ENCODE measurements at regions not wholly inside any gene's neighbourhood (a gene's known extent, or its start where the extent isn't known, plus 50 kb on each side); places are given as distances from the start of the nearest gene placed in this dataset.

DNA sequence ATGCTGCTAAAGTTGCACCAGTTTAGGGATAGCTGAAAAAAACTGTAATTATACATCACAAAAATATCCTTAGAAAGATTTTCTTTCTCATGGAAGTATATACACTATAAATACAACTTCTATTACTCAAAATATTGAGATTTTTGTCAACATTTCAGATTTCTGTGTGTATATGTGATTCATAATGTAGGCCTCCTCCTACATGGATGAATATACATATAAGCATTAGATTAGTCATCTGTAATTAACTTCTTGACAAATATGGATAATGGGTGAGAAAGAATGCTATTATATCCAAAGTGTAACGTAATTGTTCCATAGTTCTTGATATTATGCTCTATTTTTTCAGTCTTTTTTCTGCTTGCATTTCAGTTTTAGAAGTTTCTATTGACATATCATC is 124.9 kb downstream of the CBLL2 start:
- intact Hi-C loops (cut with micrococcal nuclease; ENCODE audit: unreplicated experiment) (no loop called here), in situ Hi-C loops (cut with MboI) (no loop called here)
- ChIA-PET SMC1A (ENCODE audit: uncharacterized antibody, unreplicated experiment) (no interaction called here), POLR2A (no interaction called here), CTCF (no interaction called here), RAD21 (ENCODE audit: unreplicated experiment) (no interaction called here)
- H3K27ac ChIP-seq (ENCODE audit: control insufficient read depth, insufficient read depth) = no peak overlapping the region
- no peak overlapping the region for H3K4me3 ChIP-seq
- H3K79me2 ChIP-seq (ENCODE audit: control insufficient read depth, insufficient read depth, low read length) = no peaks in the 10 kb centered on the region
- H3K9ac ChIP-seq (ENCODE audit: control insufficient read depth, insufficient read depth, low read length) = no peak overlapping the region
- WGBS (ENCODE audit: insufficient coverage, insufficient replicate concordance, low lambda C conversion rate, missing lambda C conversion rate) = 0% methylated on average over 1 of the region's 1 CpG
- H3K9me3 ChIP-seq (replicated peaks; ENCODE audit: control insufficient read depth, insufficient read depth, low read length) = no peaks in the 10 kb centered on the region
- no peaks in the 10 kb centered on the region for H3K36me3 ChIP-seq (ENCODE audit: control insufficient read depth in 2 of 2, insufficient read depth in 2 of 2, low read length in 1 of 2)
- FAIRE-seq = no peak
- BruUV-seq (replicated peaks) = no TSS peak
- TF ChIP-seq FOXM1 (IDR thresholded peaks at IDR 0.05; ENCODE audit: low read depth, low read length) (no peak), SMC3 (IDR thresholded peaks at IDR 0.05; ENCODE audit: borderline replicate concordance, low read length) (no peak), SP1 (IDR thresholded peaks at IDR 0.05; ENCODE audit: low read depth, low read length) (no peak), CHD4 (IDR thresholded peaks at IDR 0.05) (no peak), SIX5 (IDR thresholded peaks at IDR 0.05; ENCODE audit: low read depth, low read length, severe bottlenecking) (no peak), DPF2 (IDR thresholded peaks at IDR 0.05) (no peak), CBFB (IDR thresholded peaks at IDR 0.05; ENCODE audit: low read depth) (no peak), CHD1 (IDR thresholded peaks at IDR 0.05; ENCODE audit: low read depth, low read length) (no peak), EGR1 (IDR thresholded peaks at IDR 0.05; ENCODE audit: borderline replicate concordance in 1 of 2, low read depth in 2 of 2, low read length in 2 of 2) (no peak), NBN (IDR thresholded peaks at IDR 0.05) (no peak), HDGF (IDR thresholded peaks at IDR 0.05) (no peak), IKZF2 (IDR thresholded peaks at IDR 0.05) (no peak)
- TF ChIP-seq, protein P1, sequence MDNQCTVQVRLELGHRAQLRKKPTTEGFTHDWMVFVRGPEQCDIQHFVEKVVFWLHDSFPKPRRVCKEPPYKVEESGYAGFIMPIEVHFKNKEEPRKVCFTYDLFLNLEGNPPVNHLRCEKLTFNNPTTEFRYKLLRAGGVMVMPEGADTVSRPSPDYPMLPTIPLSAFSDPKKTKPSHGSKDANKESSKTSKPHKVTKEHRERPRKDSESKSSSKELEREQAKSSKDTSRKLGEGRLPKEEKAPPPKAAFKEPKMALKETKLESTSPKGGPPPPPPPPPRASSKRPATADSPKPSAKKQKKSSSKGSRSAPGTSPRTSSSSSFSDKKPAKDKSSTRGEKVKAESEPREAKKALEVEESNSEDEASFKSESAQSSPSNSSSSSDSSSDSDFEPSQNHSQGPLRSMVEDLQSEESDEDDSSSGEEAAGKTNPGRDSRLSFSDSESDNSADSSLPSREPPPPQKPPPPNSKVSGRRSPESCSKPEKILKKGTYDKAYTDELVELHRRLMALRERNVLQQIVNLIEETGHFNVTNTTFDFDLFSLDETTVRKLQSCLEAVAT (IDR thresholded peaks at IDR 0.05) = no peak
- TF ChIP-seq, protein P2, sequence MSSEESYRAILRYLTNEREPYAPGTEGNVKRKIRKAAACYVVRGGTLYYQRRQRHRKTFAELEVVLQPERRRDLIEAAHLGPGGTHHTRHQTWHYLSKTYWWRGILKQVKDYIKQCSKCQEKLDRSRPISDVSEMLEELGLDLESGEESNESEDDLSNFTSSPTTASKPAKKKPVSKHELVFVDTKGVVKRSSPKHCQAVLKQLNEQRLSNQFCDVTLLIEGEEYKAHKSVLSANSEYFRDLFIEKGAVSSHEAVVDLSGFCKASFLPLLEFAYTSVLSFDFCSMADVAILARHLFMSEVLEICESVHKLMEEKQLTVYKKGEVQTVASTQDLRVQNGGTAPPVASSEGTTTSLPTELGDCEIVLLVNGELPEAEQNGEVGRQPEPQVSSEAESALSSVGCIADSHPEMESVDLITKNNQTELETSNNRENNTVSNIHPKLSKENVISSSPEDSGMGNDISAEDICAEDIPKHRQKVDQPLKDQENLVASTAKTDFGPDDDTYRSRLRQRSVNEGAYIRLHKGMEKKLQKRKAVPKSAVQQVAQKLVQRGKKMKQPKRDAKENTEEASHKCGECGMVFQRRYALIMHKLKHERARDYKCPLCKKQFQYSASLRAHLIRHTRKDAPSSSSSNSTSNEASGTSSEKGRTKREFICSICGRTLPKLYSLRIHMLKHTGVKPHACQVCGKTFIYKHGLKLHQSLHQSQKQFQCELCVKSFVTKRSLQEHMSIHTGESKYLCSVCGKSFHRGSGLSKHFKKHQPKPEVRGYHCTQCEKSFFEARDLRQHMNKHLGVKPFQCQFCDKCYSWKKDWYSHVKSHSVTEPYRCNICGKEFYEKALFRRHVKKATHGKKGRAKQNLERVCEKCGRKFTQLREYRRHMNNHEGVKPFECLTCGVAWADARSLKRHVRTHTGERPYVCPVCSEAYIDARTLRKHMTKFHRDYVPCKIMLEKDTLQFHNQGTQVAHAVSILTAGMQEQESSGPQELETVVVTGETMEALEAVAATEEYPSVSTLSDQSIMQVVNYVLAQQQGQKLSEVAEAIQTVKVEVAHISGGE (CRISPR knock-in tag; IDR thresholded peaks at IDR 0.05) = no peak
- TF ChIP-seq, protein P3, sequence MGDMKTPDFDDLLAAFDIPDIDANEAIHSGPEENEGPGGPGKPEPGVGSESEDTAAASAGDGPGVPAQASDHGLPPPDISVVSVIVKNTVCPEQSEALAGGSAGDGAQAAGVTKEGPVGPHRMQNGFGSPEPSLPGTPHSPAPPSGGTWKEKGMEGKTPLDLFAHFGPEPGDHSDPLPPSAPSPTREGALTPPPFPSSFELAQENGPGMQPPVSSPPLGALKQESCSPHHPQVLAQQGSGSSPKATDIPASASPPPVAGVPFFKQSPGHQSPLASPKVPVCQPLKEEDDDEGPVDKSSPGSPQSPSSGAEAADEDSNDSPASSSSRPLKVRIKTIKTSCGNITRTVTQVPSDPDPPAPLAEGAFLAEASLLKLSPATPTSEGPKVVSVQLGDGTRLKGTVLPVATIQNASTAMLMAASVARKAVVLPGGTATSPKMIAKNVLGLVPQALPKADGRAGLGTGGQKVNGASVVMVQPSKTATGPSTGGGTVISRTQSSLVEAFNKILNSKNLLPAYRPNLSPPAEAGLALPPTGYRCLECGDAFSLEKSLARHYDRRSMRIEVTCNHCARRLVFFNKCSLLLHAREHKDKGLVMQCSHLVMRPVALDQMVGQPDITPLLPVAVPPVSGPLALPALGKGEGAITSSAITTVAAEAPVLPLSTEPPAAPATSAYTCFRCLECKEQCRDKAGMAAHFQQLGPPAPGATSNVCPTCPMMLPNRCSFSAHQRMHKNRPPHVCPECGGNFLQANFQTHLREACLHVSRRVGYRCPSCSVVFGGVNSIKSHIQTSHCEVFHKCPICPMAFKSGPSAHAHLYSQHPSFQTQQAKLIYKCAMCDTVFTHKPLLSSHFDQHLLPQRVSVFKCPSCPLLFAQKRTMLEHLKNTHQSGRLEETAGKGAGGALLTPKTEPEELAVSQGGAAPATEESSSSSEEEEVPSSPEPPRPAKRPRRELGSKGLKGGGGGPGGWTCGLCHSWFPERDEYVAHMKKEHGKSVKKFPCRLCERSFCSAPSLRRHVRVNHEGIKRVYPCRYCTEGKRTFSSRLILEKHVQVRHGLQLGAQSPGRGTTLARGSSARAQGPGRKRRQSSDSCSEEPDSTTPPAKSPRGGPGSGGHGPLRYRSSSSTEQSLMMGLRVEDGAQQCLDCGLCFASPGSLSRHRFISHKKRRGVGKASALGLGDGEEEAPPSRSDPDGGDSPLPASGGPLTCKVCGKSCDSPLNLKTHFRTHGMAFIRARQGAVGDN (IDR thresholded peaks at IDR 0.05) = no peak
- DNase-seq (ENCODE audit: low read depth, low spot score) = no peak
- no peaks in the 10 kb centered on the region for H3K27me3 ChIP-seq (replicated peaks in 1 of 2; ENCODE audit: control insufficient read depth in 2 of 2, insufficient read depth in 2 of 2, low read length in 1 of 2)
- no peaks in the 10 kb centered on the region for H4K20me1 ChIP-seq (ENCODE audit: control insufficient read depth, insufficient read depth)
- H2AFZ ChIP-seq (ENCODE audit: control insufficient read depth, low read depth, low read length) = no peak overlapping the region
- ATAC-seq = no peak
- H3K4me1 ChIP-seq (ENCODE audit: control insufficient read depth, insufficient read depth, low read length) = no peaks in the 10 kb centered on the region
- H3K4me2 ChIP-seq (ENCODE audit: control insufficient read depth, insufficient read depth) = no peak overlapping the region
